ENCODE measurements at regions not wholly inside any gene's neighbourhood (a gene's known extent, or its start where the extent isn't known, plus 50 kb on each side); places are given as distances from the start of the nearest gene placed in this dataset.

- no peaks in the 10 kb centered on the region for H3K36me3 ChIP-seq (replicated peaks; ENCODE audit: low read depth, low read length)
- H3K27ac ChIP-seq (ENCODE audit: low read length), result no peak overlapping the region
- H3K27me3 ChIP-seq (ENCODE audit: low read depth, low read length), result no peaks in the 10 kb centered on the region
- H3K4me2 ChIP-seq (ENCODE audit: low read length), result no peak overlapping the region
- TF ChIP-seq EZH2phosphoT487 (IDR thresholded peaks at IDR 0.05; ENCODE audit: low read depth) (no peak), CTCF (IDR thresholded peaks at IDR 0.05; ENCODE audit: low read depth, low read length) (no peak)
- no peak overlapping the region for H3K9ac ChIP-seq (ENCODE audit: low read length)
- no peaks in the 10 kb centered on the region for H3K4me1 ChIP-seq (ENCODE audit: low read length)
- no peaks in the 10 kb centered on the region for H3K79me2 ChIP-seq (ENCODE audit: low read length)
- no peaks in the 10 kb centered on the region for H3K9me3 ChIP-seq (ENCODE audit: insufficient read depth, low read length)
- H4K20me1 ChIP-seq (ENCODE audit: insufficient read depth, low read length), result no peaks in the 10 kb centered on the region
- no peak overlapping the region for H3K4me3 ChIP-seq (ENCODE audit: low read length)
- no peak overlapping the region for H2AFZ ChIP-seq (ENCODE audit: low read depth, low read length)
Observed at GRCh38 chr14:101402936-101403660, 158.2 kb upstream of the DIO3 start.

- no peaks in the 10 kb centered on the region for H3K79me2 ChIP-seq (ENCODE audit: low read length)
- H3K36me3 ChIP-seq (replicated peaks; ENCODE audit: low read depth, low read length), result no peaks in the 10 kb centered on the region
- H2AFZ ChIP-seq (ENCODE audit: low read depth, low read length), result no peak overlapping the region
- H4K20me1 ChIP-seq (ENCODE audit: insufficient read depth, low read length), result no peaks in the 10 kb centered on the region
- H3K27ac ChIP-seq (ENCODE audit: low read length), result no peak overlapping the region
- H3K4me3 ChIP-seq (ENCODE audit: low read length), result no peak overlapping the region
- no peak overlapping the region for H3K4me2 ChIP-seq (ENCODE audit: low read length)
- H3K9ac ChIP-seq (ENCODE audit: low read length), result no peak overlapping the region
- no peak for TF ChIP-seq EZH2phosphoT487 (IDR thresholded peaks at IDR 0.05; ENCODE audit: low read depth)
- TF ChIP-seq CTCF (IDR thresholded peaks at IDR 0.05; ENCODE audit: low read depth, low read length), result no peak
- H3K4me1 ChIP-seq (ENCODE audit: low read length), result no peaks in the 10 kb centered on the region
- no peaks in the 10 kb centered on the region for H3K9me3 ChIP-seq (ENCODE audit: insufficient read depth, low read length)
- H3K27me3 ChIP-seq (ENCODE audit: low read depth, low read length), result no peaks in the 10 kb centered on the region
Observed at GRCh38 chr14:101404426-101405170, 156.7 kb upstream of the DIO3 start.

GRCh38 chr14:101405171-101405883, 156.0 kb upstream of the DIO3 start:
- Histone ChIP-seq H3K4me2 (ENCODE audit: low read length) (no peak overlapping the region), H3K36me3 (replicated peaks; ENCODE audit: low read depth, low read length) (no peaks in the 10 kb centered on the region)

More at GRCh38 chr14:101405171-101405883, 156.0 kb upstream of the DIO3 start:
- TF ChIP-seq CTCF (IDR thresholded peaks at IDR 0.05; ENCODE audit: low read depth, low read length) (no peak), EZH2phosphoT487 (IDR thresholded peaks at IDR 0.05; ENCODE audit: low read depth) (no peak)
- Histone ChIP-seq H3K4me3 (ENCODE audit: low read length) (no peak overlapping the region), H3K9ac (ENCODE audit: low read length) (no peak overlapping the region), H3K79me2 (ENCODE audit: low read length) (no peaks in the 10 kb centered on the region), H3K4me1 (ENCODE audit: low read length) (no peaks in the 10 kb centered on the region), H3K27ac (ENCODE audit: low read length) (no peak overlapping the region), H4K20me1 (ENCODE audit: insufficient read depth, low read length) (no peaks in the 10 kb centered on the region), H3K9me3 (ENCODE audit: insufficient read depth, low read length) (no peaks in the 10 kb centered on the region), H3K27me3 (ENCODE audit: low read depth, low read length) (no peaks in the 10 kb centered on the region), H2AFZ (ENCODE audit: low read depth, low read length) (no peak overlapping the region)

All from OCI-LY3 (cell line).